Suprapubic skin (tissue), 4 donors: ENCODE measurements at regions not wholly inside any gene's neighbourhood (a gene's known extent, or its start where the extent isn't known, plus 50 kb on each side); places are given as distances from the start of the nearest gene placed in this dataset.

ENCODE experiments used
- DNase-seq, 2 donors: peaks; one replicate each; pipeline ENCODE4 v3.0.0-alpha.2; 2019; ENCODE audit warnings: low spot score in 2 of 2
- H3K27ac ChIP-seq: fragments of 200-600 bp; sonication (generic); one replicate; pipeline ENCODE4 v1.5.1; 2019
- H3K27me3 ChIP-seq: fragments of 200-600 bp; sonication (generic); one replicate; pipeline ENCODE4 v1.5.1; 2019
- H3K36me3 ChIP-seq: fragments of 200-600 bp; sonication (generic); one replicate; pipeline ENCODE4 v1.5.1; 2019
- H3K4me1 ChIP-seq: fragments of 200-600 bp; sonication (generic); one replicate; pipeline ENCODE4 v1.5.1; 2019
- H3K4me3 ChIP-seq: fragments of 200-600 bp; sonication (generic); one replicate; pipeline ENCODE4 v1.5.1; 2019; ENCODE audit warnings: mild to moderate bottlenecking
- H3K9me3 ChIP-seq: fragments of 200-600 bp; sonication (generic); one replicate; pipeline ENCODE4 v1.5.1; 2019
- CTCF ChIP-seq, 2 donors: fragments of 200-600 bp in 1 of 2; fragments of 450-650 bp in 1 of 2; sonication (generic) in 1 of 2; IDR thresholded peaks; one replicate each; pipeline ENCODE4 v1.5.1; 2016 to 2019; ENCODE audit warnings: antibody characterized with exemption in 2 of 2, mild to moderate bottlenecking in 1 of 2, moderate library complexity in 1 of 2
- EP300 ChIP-seq: sonication (generic); formaldehyde crosslinking; IDR thresholded peaks from one replicate; pipeline ENCODE4 v1.6.1; 2017; ENCODE audit warnings: antibody characterized with exemption
- POLR2A ChIP-seq, 2 donors: fragments of 450-650 bp; IDR thresholded peaks; one replicate each; pipeline ENCODE4 v1.6.1; 2017; ENCODE audit warnings: antibody characterized with exemption in 2 of 2, mild to moderate bottlenecking in 2 of 2, moderate library complexity in 2 of 2
- POLR2AphosphoS5 ChIP-seq, 3 donors: sonication (generic); formaldehyde crosslinking; IDR thresholded peaks; one replicate each; pipeline ENCODE4 v1.6.1; 2017; ENCODE audit warnings: antibody characterized with exemption in 3 of 3
- WGBS: methylation state at CpG from one replicate; pipeline ENCODE4 v1.1.5; 2018; 5-methylcytosine and 5-hydroxymethylcytosine counted together

GRCh38 chr10:25849268-25849667 lies 84.8 kb upstream of the MYO3A start:
- Histone ChIP-seq H3K4me3 (no peak overlapping the region), H3K4me1 (no peaks in the 10 kb centered on the region), H3K27ac (no peak overlapping the region), H3K9me3 (no peaks in the 10 kb centered on the region), H3K36me3 (no peaks in the 10 kb centered on the region), H3K27me3 (no peaks in the 10 kb centered on the region)
- TF ChIP-seq EP300: no peak
- no peak for TF ChIP-seq CTCF (IDR thresholded peaks at IDR 0.05)
- TF ChIP-seq POLR2AphosphoS5 (IDR thresholded peaks at IDR 0.05): no peak
- TF ChIP-seq POLR2A (IDR thresholded peaks at IDR 0.05): no peak
- 74% methylated on average over 3 of the region's 3 CpGs for WGBS
- DNase-seq: no peak

GRCh38 chr10:25849988-25850387 lies 84.0 kb upstream of the MYO3A start:
- H3K27ac ChIP-seq: no peak overlapping the region
- TF ChIP-seq POLR2A (IDR thresholded peaks at IDR 0.05) (no peak), CTCF (IDR thresholded peaks at IDR 0.05) (no peak), POLR2AphosphoS5 (IDR thresholded peaks at IDR 0.05) (no peak), EP300 (no peak)
- H3K9me3 ChIP-seq: no peaks in the 10 kb centered on the region
- no peaks in the 10 kb centered on the region for H3K36me3 ChIP-seq
- no peak for DNase-seq
- H3K27me3 ChIP-seq: no peaks in the 10 kb centered on the region
- H3K4me3 ChIP-seq: no peak overlapping the region
- H3K4me1 ChIP-seq: no peaks in the 10 kb centered on the region
- 44% methylated on average over 4 of the region's 4 CpGs for WGBS

GRCh38 chr10:25851548-25851947 lies 82.5 kb upstream of the MYO3A start:
- no peak overlapping the region for H3K27ac ChIP-seq
- H3K9me3 ChIP-seq: no peaks in the 10 kb centered on the region
- no peaks in the 10 kb centered on the region for H3K36me3 ChIP-seq
- 73% methylated on average over 7 of the region's 7 CpGs for WGBS
- TF ChIP-seq POLR2A (IDR thresholded peaks at IDR 0.05): no peak
- TF ChIP-seq EP300: no peak
- no peak for TF ChIP-seq CTCF (IDR thresholded peaks at IDR 0.05)
- TF ChIP-seq POLR2AphosphoS5 (IDR thresholded peaks at IDR 0.05): no peak
- H3K4me1 ChIP-seq: no peaks in the 10 kb centered on the region
- H3K4me3 ChIP-seq: no peak overlapping the region
- no peaks in the 10 kb centered on the region for H3K27me3 ChIP-seq
- DNase-seq: no peak

GRCh38 chr10:25852364-25852941 lies 81.6 kb upstream of the MYO3A start:
- no peak overlapping the region for H3K4me3 ChIP-seq
- no peaks in the 10 kb centered on the region for H3K4me1 ChIP-seq
- H3K27ac ChIP-seq: no peak overlapping the region
- TF ChIP-seq POLR2AphosphoS5 (IDR thresholded peaks at IDR 0.05) (no peak), POLR2A (IDR thresholded peaks at IDR 0.05) (no peak), EP300 (no peak), CTCF (IDR thresholded peaks at IDR 0.05) (no peak)
- H3K27me3 ChIP-seq: no peaks in the 10 kb centered on the region
- no peak for DNase-seq
- H3K36me3 ChIP-seq: no peaks in the 10 kb centered on the region
- H3K9me3 ChIP-seq: no peaks in the 10 kb centered on the region
- WGBS: 81% methylated on average over 8 of the region's 8 CpGs

GRCh38 chr10:25858076-25858475 lies 76.0 kb upstream of the MYO3A start:
- no peak for TF ChIP-seq CTCF (IDR thresholded peaks at IDR 0.05)
- TF ChIP-seq EP300: no peak
- no peak for TF ChIP-seq POLR2A (IDR thresholded peaks at IDR 0.05)
- no peak for TF ChIP-seq POLR2AphosphoS5 (IDR thresholded peaks at IDR 0.05)
- 75% methylated on average over 3 of the region's 3 CpGs for WGBS
- H3K27me3 ChIP-seq: no peaks in the 10 kb centered on the region
- H3K36me3 ChIP-seq: no peaks in the 10 kb centered on the region
- no peaks in the 10 kb centered on the region for H3K9me3 ChIP-seq
- DNase-seq: no peak
- H3K4me1 ChIP-seq: no peaks in the 10 kb centered on the region
- no peak overlapping the region for H3K27ac ChIP-seq
- no peak overlapping the region for H3K4me3 ChIP-seq
